Hypothalamus (tissue), 51 donors: ENCODE measurements at regions not wholly inside any gene's neighbourhood (a gene's known extent, or its start where the extent isn't known, plus 50 kb on each side); places are given as distances from the start of the nearest gene placed in this dataset.
A peak's percentile ranks its signal among the peaks of the same experiment; 100 is the strongest.

ENCODE experiments used
- DNase-seq, 51 donors: peaks; one replicate each; lab custom pipeline; 2025; lab: John Stamatoyannopoulos, UW

DNA sequence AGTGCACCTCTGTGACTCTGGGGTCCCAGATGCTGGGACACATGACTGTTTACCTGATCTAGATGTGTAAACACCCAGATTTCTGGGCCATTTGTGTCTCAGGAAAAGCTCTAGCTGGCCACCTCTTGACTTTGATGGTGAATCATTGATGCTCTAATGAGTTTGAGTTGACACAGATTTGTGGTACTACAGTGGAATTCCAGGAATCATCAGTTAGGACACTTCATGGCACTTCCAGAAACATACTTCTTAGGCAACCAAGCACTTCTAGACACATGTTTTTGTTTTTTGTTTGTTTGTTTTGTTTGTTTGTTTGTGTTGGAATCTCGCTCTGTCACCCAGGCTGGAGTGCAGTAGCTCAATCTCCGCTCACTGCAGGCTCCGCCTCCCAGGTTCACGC is 302.2 kb upstream of the ZMIZ1 start:
- DNase-seq: no peak

DNA sequence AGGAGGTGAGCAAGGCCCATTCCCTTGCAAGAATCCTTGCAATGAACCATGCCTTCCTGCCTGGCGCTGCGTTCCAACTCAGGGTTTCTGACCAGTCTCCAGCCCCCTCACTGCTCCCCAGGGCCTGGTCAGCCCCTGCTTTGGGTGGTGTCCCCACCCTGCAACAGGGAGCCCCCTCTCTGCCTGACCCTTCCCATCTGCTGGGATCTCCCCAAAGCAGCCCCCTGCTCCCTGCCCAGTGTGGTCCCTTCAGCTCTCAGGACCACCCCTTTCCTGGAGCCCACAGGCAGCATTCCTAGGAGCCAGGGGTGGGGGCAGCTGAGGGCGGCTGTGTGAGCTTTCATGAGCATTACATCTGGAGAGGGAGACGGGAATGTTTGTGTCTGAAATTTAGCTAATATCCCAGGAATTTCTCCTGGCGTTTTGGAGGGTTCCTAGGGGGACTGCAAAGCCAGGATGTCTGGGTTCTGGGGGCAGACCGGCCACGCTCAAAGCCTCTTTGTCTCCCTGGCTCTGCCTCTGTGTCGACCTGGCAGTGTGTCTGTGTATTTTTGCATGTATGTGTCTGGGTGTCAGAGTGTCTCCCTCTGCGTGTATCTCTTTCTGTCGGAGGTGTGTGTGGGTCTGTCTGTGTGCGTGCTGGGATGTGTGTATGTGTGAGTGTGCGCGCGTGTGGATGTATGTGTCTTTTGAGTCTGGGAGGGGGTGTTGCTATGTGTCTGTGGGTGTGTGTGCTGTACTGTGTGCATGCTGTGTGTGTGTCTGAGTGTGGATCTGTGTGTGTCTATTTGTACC is 300.5 kb upstream of the ZMIZ1 start:
- no peak for DNase-seq

DNA sequence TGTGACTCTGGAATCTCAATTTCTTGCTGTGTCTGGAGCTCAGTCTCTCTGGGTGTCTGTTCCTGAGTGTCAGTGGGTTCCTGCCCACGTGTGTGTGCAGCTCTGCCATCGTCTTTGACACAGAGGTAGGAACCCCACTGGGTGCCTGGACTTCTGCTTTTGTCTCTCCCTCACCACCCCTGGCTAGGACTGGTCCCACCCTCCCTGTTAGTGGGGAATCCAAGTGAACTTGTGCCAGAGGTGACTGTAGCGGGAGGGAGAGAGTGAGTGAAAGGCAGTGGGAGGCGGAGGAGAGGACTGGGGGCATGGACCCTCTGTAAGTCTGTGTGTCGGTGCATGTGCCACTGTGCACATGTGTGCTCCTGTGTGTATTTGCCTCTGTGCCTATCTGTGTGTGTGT is 299.9 kb upstream of the ZMIZ1 start:
- no peak for DNase-seq

DNA sequence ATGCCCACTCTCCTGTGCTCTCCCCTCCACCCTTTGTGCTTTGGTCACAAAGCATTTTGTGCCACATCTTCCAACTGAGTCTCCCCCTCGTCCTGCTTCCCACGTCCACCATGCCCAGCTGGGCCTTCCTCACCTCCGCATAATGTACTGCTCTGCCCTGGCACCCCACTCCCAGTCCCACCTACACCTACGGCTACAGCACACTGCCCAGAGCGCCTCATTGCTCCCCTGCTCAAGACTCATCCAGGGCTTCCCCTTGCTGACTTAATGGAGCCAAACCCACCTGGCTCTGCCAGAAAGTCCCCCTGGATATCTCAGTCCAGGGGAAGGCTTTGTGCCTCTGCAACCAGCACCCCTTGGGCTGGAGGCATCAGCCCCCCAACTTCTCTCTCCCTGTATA is 299.2 kb upstream of the ZMIZ1 start:
- DNase-seq: no peak

DNA sequence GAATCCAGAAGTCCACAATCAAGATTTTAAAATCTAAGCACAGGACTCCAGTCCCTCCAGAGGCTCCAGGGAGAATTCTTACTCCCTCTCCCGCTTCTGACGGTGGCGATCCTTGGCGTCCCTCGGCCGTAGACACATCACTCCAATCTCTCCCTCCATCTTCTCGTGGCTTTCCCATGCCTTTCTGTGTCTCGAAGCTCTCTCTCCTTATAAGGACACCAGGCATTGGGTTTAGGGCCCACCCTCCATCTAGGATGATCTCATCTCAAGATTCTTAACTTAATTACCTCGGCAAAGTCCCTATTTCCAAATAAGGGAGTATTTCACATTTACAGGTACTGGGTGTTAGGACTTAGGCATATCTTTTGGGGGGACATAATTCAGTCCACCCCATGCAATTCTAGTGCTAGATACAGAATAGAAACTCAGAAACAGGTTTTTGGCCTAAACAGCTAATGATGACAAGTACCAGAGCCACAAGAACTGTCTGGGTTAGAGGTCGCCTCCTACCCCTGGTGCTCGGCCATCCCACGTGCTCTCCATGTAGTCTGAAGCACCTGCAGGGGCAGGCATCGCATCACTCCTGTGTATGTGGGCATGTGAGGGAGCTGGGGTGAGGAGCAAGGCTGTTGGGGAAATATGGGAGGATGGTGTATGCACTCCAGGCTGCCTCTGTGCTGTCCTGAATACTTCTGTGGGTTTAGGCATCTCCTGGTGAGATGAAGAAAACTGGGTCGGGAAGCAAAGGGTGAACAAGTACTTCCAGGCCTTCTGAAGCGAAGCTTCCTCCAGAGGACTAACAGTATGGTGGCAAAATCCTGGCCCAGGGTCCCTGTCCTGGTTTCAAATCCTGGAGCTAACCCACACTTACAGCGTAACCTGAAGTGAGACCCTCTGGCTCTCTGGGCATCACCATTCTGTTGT is 298.3 kb upstream of the ZMIZ1 start:
- no peak for DNase-seq

DNA sequence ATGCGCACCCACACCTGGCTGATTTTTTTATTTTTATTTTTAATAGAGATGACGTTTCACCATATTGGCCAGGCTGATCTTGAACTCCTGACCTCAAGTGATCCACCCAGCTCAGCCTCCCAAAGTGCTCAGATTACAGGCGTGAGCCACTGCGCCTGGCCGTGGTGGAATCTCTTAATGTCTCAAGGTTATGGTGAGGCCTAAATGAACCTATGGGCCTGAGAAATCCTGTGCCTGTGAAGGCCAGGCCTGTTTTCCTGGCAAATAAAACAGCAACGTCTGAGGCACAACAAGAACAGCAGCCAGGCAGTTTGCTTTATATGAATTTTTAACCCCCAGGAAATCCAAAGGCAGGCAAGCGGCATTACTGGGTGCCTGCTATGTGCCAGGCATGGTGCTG is 297.5 kb upstream of the ZMIZ1 start:
- no peak for DNase-seq

DNA sequence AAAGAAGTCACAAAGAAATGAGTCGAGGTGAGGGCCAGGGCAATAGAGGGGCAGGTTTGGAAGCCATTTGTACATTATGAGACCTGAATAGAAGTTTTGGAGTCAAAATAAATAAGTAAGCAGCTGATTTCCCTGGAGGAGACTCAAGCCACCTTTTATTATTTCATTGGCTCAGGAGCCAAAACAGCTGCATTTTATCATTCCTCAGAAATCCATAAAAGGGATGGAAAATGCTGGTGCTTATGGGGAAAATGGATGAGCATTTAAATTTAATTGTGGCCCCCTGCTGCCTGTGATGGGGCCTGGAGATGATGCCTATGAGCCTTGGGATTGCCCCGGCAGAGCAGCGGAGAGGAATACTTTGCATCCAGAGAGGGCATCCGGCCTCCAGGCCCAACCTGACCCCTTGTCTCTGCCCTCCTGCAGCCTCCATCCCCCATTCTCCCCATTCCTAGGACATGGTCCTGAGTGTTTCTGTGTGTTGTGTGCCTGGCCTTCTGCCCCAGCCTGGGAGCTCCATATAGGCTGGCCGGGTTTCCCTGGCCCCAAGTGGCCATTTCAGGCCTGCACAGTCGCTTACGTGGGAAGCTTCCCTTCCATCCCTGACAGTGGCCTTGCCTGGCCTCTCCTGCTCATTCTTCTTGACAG is 296.8 kb upstream of the ZMIZ1 start:
- no peak for DNase-seq

DNA sequence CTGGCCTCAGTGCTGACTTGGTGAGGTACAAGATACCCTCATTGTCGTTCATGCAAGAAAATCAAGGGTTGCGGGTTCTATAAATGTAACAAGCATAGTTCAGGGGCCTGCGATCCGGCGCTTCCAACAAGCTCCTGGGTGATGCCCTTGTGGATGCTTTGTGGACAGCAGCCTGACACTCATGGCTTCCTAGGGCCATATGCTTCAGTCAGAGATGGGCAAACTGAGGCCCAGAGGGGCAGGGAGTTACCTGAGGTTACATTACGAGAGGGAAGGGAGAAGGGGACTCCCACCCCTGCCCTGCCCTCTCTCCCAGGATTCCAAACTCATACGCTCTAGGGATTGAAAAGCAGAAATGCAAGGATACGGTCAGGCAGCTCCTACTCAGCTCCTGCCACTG is 296.3 kb upstream of the ZMIZ1 start:
- no peak for DNase-seq

DNA sequence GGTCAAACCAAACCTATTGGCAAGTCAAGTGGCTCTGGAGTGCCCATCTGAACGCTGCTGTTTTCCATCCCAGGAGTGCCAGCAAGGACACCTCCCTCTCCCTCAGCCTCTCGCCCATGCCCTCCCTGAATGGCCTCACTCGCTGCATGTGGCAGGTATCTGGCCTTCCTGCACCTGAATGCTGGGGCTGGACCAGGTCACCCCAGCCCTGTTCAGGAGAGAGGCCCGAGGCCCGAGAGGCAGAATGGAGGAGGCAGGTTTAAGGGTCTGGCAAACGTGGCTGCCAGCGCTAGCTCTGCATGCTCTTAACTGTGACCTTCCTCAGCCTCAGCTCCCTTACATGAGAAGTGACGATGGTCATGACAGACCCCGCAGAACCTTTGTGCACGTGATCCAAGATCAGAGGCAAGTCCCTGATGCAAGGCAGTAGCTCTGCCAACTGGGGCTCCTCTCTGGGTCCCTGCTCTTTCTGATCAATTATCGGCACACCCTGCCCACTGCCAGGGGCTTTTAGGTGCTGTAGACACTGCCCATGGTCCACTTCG is 295.7 kb upstream of the ZMIZ1 start:
- DNase-seq: no peak

DNA sequence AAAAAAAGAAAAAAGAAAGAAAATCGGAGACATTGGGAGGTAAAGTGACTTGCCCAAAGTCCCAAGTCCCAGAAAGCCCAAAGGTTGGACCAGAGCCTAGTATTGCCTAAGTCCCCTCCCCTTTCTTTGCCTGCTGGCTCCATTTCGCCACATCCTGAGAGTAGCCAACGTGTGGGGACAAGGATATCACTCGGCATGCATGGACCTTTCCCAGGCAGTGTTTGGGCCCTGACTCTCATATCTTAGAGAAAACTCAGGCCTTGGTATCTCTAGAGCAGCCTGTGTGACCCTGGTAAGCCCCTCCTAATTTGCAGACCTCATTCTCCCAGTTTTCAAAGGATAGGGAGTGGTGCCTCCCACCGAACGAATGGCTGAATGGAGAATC is 294.2 kb upstream of the ZMIZ1 start:
- no peak for DNase-seq

DNA sequence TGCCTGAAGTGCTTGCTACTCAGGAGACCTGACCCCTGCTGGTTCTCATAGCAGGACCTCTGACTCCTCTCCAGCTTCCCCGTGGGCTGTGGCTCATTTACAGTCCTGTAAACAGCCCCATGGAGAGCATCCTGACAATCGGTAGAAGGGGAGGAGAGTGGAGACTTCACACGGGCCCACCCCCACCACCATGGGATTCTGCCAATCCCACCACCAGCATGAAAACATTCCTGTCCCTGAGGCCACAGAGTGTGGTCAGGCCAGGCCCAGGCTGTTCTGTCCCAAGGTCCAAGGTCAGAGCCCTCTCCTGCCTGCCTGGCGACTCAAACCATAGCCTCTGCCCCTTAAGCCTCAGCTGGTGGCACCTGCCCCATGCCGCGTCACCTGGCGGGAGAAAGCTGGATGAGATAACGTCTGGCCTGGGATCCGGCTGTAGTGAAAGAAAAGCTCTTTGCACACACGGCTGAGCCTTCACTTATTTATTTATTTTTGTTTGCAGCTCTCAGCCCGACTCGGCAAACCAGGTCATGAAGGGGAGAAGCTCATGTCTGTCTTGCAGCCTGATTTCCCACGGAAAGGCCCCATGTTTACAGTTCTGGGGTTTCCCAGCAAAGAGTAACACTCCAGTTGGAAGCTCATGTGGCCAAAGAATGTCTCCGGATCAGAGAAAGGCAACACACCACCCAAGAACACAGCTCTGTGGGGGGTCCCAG is 293.6 kb upstream of the ZMIZ1 start:
- peak in 2 of 51 donors; percentile 19 to 28 for DNase-seq

DNA sequence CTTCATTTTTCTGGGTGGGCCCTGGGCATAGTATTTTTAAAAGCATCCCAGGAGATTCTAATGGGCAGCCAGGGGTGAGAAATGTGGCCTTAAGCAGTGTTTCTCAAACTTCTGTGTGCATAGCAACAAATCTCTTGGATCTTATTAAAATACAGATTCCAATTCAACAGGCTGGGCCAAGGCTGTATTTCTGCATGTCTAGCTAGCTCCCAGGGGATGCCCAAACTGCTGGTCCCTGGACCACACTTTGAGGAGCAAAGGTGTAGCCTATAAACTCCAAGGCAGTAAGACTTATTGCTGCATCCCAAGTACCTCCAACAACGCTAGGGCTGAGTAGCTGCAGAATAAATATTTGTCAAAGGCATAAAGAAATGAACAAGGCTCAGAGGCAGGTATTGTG is 292.9 kb upstream of the ZMIZ1 start:
- DNase-seq: no peak

DNA sequence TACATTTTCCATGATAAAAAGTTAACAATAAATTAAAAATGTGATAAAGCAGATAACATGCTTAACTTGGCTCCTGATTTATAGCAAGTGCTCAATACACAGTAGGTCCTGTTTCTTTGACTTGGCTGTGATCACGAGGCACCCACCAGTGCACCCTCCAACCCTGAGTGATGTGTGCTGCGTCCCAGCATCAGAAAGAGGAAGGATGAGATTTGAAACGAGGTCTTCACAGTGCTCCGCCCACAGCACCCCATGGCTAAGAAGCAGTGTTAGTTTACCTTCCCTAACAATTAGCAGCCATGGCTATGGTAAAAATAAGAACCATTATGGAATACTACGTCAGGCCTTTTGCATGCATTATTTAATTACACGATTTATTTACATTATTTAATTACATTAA is 292.0 kb upstream of the ZMIZ1 start:
- DNase-seq: peak in 1 of 51 donors; percentile 9

DNA sequence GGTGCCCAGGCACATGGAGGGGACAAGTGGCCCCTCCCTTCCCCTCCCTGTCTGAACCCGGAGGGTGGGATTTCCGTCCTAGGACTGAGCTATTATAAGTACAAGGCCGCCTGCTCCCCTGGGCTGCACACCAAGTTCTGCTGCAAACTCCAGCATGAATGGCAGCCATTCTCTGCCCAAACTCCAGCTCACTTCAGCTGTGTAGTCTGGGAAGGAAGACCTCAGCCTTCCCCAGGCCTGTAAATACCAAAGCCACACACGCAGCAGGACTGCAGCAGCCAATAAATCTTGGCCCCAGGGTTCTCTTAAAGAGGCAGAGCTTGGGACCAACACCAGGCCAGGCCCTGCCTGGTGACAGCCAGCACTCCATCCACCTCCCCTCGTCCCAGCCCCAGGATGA is 291.3 kb upstream of the ZMIZ1 start:
- peak in 43 of 51 donors; percentile 27 to 93 (median 72) for DNase-seq

DNA sequence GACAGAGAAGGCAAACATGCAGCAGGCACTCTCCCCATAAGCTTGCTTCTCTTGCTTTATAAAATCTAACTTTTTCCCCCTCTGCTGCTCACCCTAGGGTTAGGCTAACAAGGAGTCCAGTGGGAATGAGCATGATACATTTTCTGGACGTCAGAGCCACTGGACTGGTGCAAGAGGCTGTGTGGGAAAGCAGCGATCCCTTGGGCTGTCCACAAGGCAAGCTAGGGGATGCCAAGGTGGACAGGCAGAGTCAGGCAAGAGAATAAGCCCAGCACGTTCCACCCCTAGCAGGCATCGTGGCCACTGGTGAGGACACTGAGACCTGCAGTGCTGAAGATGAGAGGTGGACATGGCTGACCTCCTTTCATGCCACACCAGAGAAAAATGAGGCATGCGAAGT is 290.9 kb upstream of the ZMIZ1 start:
- peak in 3 of 51 donors; percentile 34 to 64 (median 50) for DNase-seq

DNA sequence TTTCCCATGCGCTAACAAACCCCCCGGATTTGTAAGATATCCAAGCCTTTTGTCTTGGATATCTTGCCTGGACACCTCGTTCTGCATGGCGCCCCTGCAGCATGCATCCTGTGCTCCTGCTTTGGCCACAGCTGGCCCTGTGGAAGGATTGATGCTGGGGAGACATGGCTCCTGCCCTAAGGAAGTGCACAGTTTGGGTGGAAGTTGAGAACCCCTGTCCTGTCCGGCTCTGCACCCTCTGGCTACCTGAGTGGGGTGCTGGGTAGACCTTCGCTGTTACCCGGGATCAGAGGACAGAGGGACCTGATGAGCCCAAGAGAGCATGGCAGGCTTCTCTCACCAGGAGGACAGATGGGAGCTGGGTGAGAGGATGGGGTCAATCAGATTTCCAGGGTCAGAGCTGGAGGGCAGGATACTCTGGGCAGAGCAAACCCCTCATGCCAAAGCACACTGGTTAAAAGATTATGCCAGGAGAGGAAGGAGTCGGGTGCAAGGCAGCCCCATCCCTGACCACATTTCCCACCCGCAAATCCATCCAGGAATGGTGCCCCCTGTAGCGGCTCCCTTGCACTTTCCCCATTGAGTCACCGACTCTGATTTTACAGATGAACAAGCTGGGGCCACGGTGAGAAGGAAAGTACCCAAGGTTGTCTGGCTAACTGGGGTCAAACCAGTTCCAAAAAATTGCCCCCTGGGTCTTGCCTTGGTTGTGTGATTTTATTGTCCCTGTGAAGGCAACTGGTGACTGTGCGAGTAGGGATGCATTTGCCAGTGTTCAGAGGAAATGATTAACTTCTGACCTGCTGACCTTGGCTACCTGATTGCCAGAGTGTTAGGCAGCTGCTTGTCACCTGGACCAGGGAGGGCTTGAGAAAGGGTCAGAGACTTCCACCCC is 290.1 kb upstream of the ZMIZ1 start:
- no peak for DNase-seq

DNA sequence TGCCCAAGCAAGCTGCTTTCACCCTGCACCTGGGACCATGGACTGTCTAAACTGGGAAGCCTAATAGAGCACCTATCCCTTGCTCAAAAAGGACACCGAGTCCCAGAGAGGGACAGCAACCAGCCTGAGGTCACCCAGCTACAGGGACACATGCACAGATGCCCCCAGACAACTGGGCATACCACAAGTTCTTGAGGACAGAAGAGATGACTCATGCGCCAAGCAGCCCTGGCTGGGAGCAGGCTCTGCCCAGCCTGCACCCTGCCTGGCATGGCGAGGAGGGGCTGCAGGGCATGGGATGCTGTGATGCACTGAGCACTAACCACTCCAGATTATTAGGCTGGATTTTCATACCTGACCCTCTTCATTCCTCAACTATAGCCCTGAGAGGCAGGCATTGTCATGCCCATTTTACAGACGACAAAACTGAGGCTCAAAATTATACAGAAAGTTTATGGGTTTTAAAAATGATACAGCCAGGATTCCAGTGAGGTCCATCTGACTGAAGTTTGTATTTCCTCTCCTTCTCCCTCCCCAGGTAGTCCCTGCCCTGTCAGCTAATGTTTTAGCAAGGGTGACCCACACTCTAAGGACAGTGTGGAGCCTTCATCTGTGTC is 289.3 kb upstream of the ZMIZ1 start:
- DNase-seq: no peak

DNA sequence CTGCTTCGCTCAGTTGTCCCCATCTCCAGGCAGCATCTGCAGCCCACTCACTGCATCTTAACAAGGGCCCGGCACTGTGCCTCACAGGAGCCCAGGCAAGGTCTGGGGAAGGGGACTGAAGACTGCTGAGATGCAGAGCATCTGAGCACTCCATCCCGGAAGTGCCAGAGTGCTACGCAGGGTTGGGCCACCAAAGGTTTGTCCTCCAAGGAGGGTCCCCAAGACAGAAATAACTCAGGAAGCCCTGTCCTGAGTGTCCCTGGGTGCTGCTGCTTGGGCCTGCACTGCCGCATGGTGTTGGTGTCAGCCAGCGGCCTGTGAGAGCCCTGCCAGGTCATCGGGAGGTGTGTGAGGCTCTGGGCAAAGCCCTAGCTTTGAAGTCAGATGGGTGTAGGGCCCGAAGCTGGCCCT is 288.2 kb upstream of the ZMIZ1 start:
- DNase-seq: no peak
